Liver (tissue), 8 donors: ENCODE measurements at regions not wholly inside any gene's neighbourhood (a gene's known extent, or its start where the extent isn't known, plus 50 kb on each side); places are given as distances from the start of the nearest gene placed in this dataset.

ENCODE experiments used
- DNase-seq: peaks from one replicate; pipeline ENCODE4 v3.0.0-alpha.2; 2017; ENCODE audit warnings: low spot score
- H3K27ac ChIP-seq, 2 donors: one replicate each; pipeline ENCODE4 v1.7.0; 2013; ENCODE audit warnings: inconsistent platforms in 2 of 2, low read length in 2 of 2, control low read depth in 1 of 2, low read depth in 1 of 2, mild to moderate bottlenecking in 1 of 2
- H3K27me3 ChIP-seq, 4 donors: one replicate each; pipeline versions ENCODE4 v1.6.1 to v1.7.0; 2013; ENCODE audit warnings: low read length in 3 of 4, inconsistent platforms in 1 of 4, mild to moderate bottlenecking in 1 of 4, moderate library complexity in 1 of 4; ENCODE audit not compliant: control insufficient read depth in 4 of 4, insufficient read depth in 4 of 4
- H3K36me3 ChIP-seq, 4 donors: one replicate each; pipeline versions ENCODE4 v1.6.1 to v1.7.0; 2013; ENCODE audit warnings: low read length in 3 of 4, mild to moderate bottlenecking in 3 of 4, low read depth in 1 of 4, moderate library complexity in 1 of 4; ENCODE audit not compliant: control insufficient read depth in 4 of 4, insufficient read depth in 3 of 4
- H3K4me1 ChIP-seq, 4 donors: one replicate each; pipeline versions ENCODE4 v1.6.1 to v1.7.0; 2013; ENCODE audit warnings: low read length in 3 of 4, mild to moderate bottlenecking in 3 of 4, moderate library complexity in 1 of 4; ENCODE audit not compliant: control insufficient read depth in 4 of 4, insufficient read depth in 4 of 4
- H3K4me3 ChIP-seq, 3 donors: one replicate each; pipeline versions ENCODE4 v1.6.1 to v1.7.0; 2013; ENCODE audit warnings: low read length in 3 of 3, control low read depth in 1 of 3, low read depth in 1 of 3, mild to moderate bottlenecking in 1 of 3
- H3K9ac ChIP-seq, 2 donors: one replicate each; pipeline ENCODE4 v1.7.0; 2013; ENCODE audit warnings: low read length in 2 of 2, mild to moderate bottlenecking in 2 of 2, moderate library complexity in 2 of 2, control low read depth in 1 of 2, low read depth in 1 of 2
- H3K9me3 ChIP-seq, 4 donors: one replicate each; pipeline versions ENCODE4 v1.6.1 to v1.7.0; 2013; ENCODE audit warnings: low read length in 3 of 4; ENCODE audit not compliant: control insufficient read depth in 4 of 4
- EGR1 ChIP-seq, 2 donors: IDR thresholded peaks; 2 replicates each; pipeline ENCODE4 v1.6.1; 2016 to 2018; ENCODE audit warnings: antibody characterized with exemption in 2 of 2, low read depth in 2 of 2
- FOXA1 ChIP-seq: IDR thresholded peaks from 2 replicates; pipeline ENCODE4 v1.6.1; 2016; ENCODE audit warnings: antibody characterized with exemption
- FOXA2 ChIP-seq: IDR thresholded peaks from 2 replicates; pipeline ENCODE4 v1.6.1; 2016; ENCODE audit warnings: antibody characterized with exemption
- GABPA ChIP-seq, 2 donors: IDR thresholded peaks in 1 of 2; conservative IDR thresholded peaks in 1 of 2; 2 replicates each; pipeline ENCODE4 v1.6.1; 2016; ENCODE audit warnings: antibody characterized with exemption in 2 of 2, mild to moderate bottlenecking in 1 of 2, moderate library complexity in 1 of 2
- HNF4A ChIP-seq, 2 donors: conservative IDR thresholded peaks; 2 replicates each; pipeline ENCODE4 v1.6.1; 2016; ENCODE audit warnings: antibody characterized with exemption in 2 of 2, mild to moderate bottlenecking in 2 of 2
- HNF4G ChIP-seq: IDR thresholded peaks from 2 replicates; pipeline ENCODE4 v1.6.1; 2016; ENCODE audit warnings: antibody characterized with exemption
- JUND ChIP-seq, 2 donors: IDR thresholded peaks; 2 replicates each; pipeline ENCODE4 v1.6.1; 2016; ENCODE audit warnings: antibody characterized with exemption in 2 of 2
- MAX ChIP-seq: IDR thresholded peaks from 2 replicates; pipeline ENCODE4 v1.6.1; 2016; ENCODE audit warnings: antibody characterized with exemption
- NR2F2 ChIP-seq: IDR thresholded peaks from 2 replicates; pipeline ENCODE4 v1.6.1; 2016; ENCODE audit warnings: antibody characterized with exemption
- RAD21 ChIP-seq, 2 donors: IDR thresholded peaks; 2 replicates each; pipeline ENCODE4 v1.6.1; 2016; ENCODE audit warnings: antibody characterized with exemption in 2 of 2, mild to moderate bottlenecking in 2 of 2
- RXRA ChIP-seq, 2 donors: IDR thresholded peaks; 2 replicates each; pipeline ENCODE4 v1.6.1; 2017 to 2018; ENCODE audit warnings: antibody characterized with exemption in 2 of 2, mild to moderate bottlenecking in 1 of 2
- SP1 ChIP-seq: IDR thresholded peaks from 2 replicates; pipeline ENCODE4 v1.6.1; 2018; ENCODE audit warnings: antibody characterized with exemption, mild to moderate bottlenecking
- TAF1 ChIP-seq: conservative IDR thresholded peaks from 2 replicates; pipeline ENCODE4 v1.6.1; 2016; ENCODE audit warnings: antibody characterized with exemption, mild to moderate bottlenecking
- YY1 ChIP-seq: IDR thresholded peaks from 2 replicates; pipeline ENCODE4 v1.6.1; 2016; ENCODE audit warnings: antibody characterized with exemption, mild to moderate bottlenecking
- WGBS: extraction: QIAGEN DNeasy Blood & Tissue Kit; methylation state at CpG from one replicate; pipeline ENCODE4 v1.1.7; 2013; 5-methylcytosine and 5-hydroxymethylcytosine counted together
- TF ChIP-seq, protein P1 (sequence below): IDR thresholded peaks from 2 replicates; pipeline ENCODE4 v1.6.1; 2016; ENCODE audit warnings: antibody characterized with exemption, mild to moderate bottlenecking
- TF ChIP-seq, protein P2 (sequence below): fragments of 150-350 bp; IDR thresholded peaks from 2 replicates; pipeline ENCODE4 v1.5.1; 2017; ENCODE audit warnings: improper control_type of control experiment, low read depth, low read length; ENCODE audit not compliant: missing input control
- TF ChIP-seq, protein P3 (sequence below): IDR thresholded peaks from 2 replicates; pipeline ENCODE4 v1.6.1; 2016; ENCODE audit warnings: antibody characterized with exemption
- donor health status: healthy.
- donor health status: healthy.
- donor health status: healthy.
- donor health status: healthy.
- donor health status: healthy.

DNA sequence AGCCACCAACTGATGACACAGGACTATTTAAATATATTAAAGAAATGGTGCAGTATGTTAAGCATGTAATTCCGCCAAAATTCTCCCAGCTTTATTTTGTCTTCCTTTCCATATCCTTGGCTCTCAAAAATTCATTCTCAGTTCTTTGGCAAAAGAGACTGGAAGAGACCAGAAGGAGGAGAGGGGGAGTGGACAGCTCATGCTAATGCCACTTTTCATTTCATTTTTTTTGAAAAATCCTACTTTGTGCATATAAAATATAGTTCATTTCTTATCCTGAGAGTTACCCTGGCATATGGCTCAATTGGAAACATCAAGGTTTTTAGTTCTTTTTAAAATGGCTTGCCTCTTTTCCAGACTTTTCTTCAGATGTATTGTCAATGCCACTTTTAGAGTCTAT, 128.5 kb upstream of the VRK2 start:
- no peak for DNase-seq

GRCh38 chr2:57920342-57920939, 126.2 kb upstream of the VRK2 start:
- DNase-seq, result no peak
- no peak overlapping the region for H3K27ac ChIP-seq
- H3K27me3 ChIP-seq, result no peaks in the 10 kb centered on the region
- H3K4me1 ChIP-seq, result no peaks in the 10 kb centered on the region
- no peak overlapping the region for H3K9ac ChIP-seq
- no peaks in the 10 kb centered on the region for H3K36me3 ChIP-seq
- 86% methylated on average over 5 of the region's 5 CpGs for WGBS
- no peak overlapping the region for H3K4me3 ChIP-seq
- H3K9me3 ChIP-seq, result no peaks in the 10 kb centered on the region
- TF ChIP-seq, protein P1, sequence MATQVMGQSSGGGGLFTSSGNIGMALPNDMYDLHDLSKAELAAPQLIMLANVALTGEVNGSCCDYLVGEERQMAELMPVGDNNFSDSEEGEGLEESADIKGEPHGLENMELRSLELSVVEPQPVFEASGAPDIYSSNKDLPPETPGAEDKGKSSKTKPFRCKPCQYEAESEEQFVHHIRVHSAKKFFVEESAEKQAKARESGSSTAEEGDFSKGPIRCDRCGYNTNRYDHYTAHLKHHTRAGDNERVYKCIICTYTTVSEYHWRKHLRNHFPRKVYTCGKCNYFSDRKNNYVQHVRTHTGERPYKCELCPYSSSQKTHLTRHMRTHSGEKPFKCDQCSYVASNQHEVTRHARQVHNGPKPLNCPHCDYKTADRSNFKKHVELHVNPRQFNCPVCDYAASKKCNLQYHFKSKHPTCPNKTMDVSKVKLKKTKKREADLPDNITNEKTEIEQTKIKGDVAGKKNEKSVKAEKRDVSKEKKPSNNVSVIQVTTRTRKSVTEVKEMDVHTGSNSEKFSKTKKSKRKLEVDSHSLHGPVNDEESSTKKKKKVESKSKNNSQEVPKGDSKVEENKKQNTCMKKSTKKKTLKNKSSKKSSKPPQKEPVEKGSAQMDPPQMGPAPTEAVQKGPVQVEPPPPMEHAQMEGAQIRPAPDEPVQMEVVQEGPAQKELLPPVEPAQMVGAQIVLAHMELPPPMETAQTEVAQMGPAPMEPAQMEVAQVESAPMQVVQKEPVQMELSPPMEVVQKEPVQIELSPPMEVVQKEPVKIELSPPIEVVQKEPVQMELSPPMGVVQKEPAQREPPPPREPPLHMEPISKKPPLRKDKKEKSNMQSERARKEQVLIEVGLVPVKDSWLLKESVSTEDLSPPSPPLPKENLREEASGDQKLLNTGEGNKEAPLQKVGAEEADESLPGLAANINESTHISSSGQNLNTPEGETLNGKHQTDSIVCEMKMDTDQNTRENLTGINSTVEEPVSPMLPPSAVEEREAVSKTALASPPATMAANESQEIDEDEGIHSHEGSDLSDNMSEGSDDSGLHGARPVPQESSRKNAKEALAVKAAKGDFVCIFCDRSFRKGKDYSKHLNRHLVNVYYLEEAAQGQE, result no peak
- TF ChIP-seq, protein P2, sequence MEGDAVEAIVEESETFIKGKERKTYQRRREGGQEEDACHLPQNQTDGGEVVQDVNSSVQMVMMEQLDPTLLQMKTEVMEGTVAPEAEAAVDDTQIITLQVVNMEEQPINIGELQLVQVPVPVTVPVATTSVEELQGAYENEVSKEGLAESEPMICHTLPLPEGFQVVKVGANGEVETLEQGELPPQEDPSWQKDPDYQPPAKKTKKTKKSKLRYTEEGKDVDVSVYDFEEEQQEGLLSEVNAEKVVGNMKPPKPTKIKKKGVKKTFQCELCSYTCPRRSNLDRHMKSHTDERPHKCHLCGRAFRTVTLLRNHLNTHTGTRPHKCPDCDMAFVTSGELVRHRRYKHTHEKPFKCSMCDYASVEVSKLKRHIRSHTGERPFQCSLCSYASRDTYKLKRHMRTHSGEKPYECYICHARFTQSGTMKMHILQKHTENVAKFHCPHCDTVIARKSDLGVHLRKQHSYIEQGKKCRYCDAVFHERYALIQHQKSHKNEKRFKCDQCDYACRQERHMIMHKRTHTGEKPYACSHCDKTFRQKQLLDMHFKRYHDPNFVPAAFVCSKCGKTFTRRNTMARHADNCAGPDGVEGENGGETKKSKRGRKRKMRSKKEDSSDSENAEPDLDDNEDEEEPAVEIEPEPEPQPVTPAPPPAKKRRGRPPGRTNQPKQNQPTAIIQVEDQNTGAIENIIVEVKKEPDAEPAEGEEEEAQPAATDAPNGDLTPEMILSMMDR, result no peak
- no peak for TF ChIP-seq FOXA1
- TF ChIP-seq MAX, result no peak
- TF ChIP-seq HNF4G, result no peak
- TF ChIP-seq, protein P3, sequence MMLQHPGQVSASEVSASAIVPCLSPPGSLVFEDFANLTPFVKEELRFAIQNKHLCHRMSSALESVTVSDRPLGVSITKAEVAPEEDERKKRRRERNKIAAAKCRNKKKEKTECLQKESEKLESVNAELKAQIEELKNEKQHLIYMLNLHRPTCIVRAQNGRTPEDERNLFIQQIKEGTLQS, result no peak
- TF ChIP-seq YY1, result no peak
- TF ChIP-seq SP1, result no peak
- TF ChIP-seq JUND (IDR thresholded peaks at IDR 0.05), result no peak
- no peak for TF ChIP-seq RXRA (IDR thresholded peaks at IDR 0.05)
- TF ChIP-seq EGR1 (IDR thresholded peaks at IDR 0.05; ENCODE audit: low read depth in 2 of 2), result no peak
- no peak for TF ChIP-seq FOXA2
- TF ChIP-seq TAF1, result no peak
- no peak for TF ChIP-seq RAD21 (IDR thresholded peaks at IDR 0.05)
- TF ChIP-seq GABPA (IDR thresholded peaks at IDR 0.05 in 1 of 2, conservative IDR thresholded peaks at IDR 0.05 in 1 of 2), result no peak

More for the DNA sequence above, 128.5 kb upstream of the VRK2 start:
- 96% methylated on average over 1 of the region's 1 CpG for WGBS
- H3K27me3 ChIP-seq, result no peaks in the 10 kb centered on the region
- TF ChIP-seq, protein P2, result no peak
- TF ChIP-seq HNF4A (conservative IDR thresholded peaks at IDR 0.05) (no peak), YY1 (no peak), GABPA (IDR thresholded peaks at IDR 0.05 in 1 of 2, conservative IDR thresholded peaks at IDR 0.05 in 1 of 2) (no peak), SP1 (no peak), HNF4G (no peak), NR2F2 (no peak)
- TF ChIP-seq, protein P1, result no peak
- H3K36me3 ChIP-seq, result no peaks in the 10 kb centered on the region
- no peak overlapping the region for H3K9ac ChIP-seq
- H3K4me1 ChIP-seq, result no peaks in the 10 kb centered on the region
- H3K4me3 ChIP-seq, result no peak overlapping the region
- H3K9me3 ChIP-seq, result no peaks in the 10 kb centered on the region
- H3K27ac ChIP-seq, result no peak overlapping the region
